NCI-H526 (cell line): ENCODE measurements at regions not wholly inside any gene's neighbourhood (a gene's known extent, or its start where the extent isn't known, plus 50 kb on each side); places are given as distances from the start of the nearest gene placed in this dataset.
"Not testable (repeated sequence)": the region's sequence is repeated elsewhere in the genome, so short reads cannot be mapped to it uniquely, and the experiment has no call there.

Source experiments
- DNase-seq, 2 experiments: peaks; one replicate each; lab custom pipeline; 2025; lab: John Stamatoyannopoulos, UW

GRCh38 chr3:130151555-130151954 is 69.9 kb downstream of the ALG1L2 start:
- not testable (repeated sequence) for DNase-seq

GRCh38 chr3:130153247-130153646 is 71.6 kb downstream of the ALG1L2 start:
- DNase-seq = not testable (repeated sequence)

- not testable (repeated sequence) for DNase-seq
These were observed 73.8 kb downstream of the ALG1L2 start for GRCh38 chr3:130155464-130155863.

GRCh38 chr3:130166856-130167255 is 85.2 kb downstream of the ALG1L2 start:
- DNase-seq = not testable (repeated sequence)

GRCh38 chr3:130175195-130175594 is 93.6 kb downstream of the ALG1L2 start:
- DNase-seq = not testable (repeated sequence)

- DNase-seq = not testable (repeated sequence)
These were observed 95.0 kb downstream of the ALG1L2 start for GRCh38 chr3:130176476-130177256.

- DNase-seq = not testable (repeated sequence)
These were observed 97.2 kb downstream of the ALG1L2 start for GRCh38 chr3:130178835-130179234.

GRCh38 chr3:130179353-130179970 is 97.8 kb downstream of the ALG1L2 start:
- not testable (repeated sequence) for DNase-seq

GRCh38 chr3:130182475-130182874 is 100.8 kb downstream of the ALG1L2 start:
- not testable (repeated sequence) for DNase-seq

- DNase-seq = not testable (repeated sequence)
These were observed 102.1 kb downstream of the ALG1L2 start for GRCh38 chr3:130183689-130184088.

- DNase-seq = not testable (repeated sequence)
These were observed 102.8 kb downstream of the ALG1L2 start for GRCh38 chr3:130184152-130185024.

GRCh38 chr3:130201272-130201671 is 119.6 kb downstream of the ALG1L2 start:
- DNase-seq = not testable (repeated sequence)

GRCh38 chr3:130203633-130204032 is 122.0 kb downstream of the ALG1L2 start:
- not testable (repeated sequence) for DNase-seq

- DNase-seq = no peak
These were observed 117.9 kb upstream of the COL6A5 start for GRCh38 chr3:130227540-130227939.

GRCh38 chr3:130242850-130243569 is 102.5 kb upstream of the COL6A5 start:
- peak; percentile 35 to 58 for DNase-seq

- DNase-seq = no peak
These were observed 101.7 kb upstream of the COL6A5 start for GRCh38 chr3:130243808-130244207.

- DNase-seq = no peak
These were observed 94.5 kb upstream of the COL6A5 start for GRCh38 chr3:130250982-130251381.

GRCh38 chr3:130255442-130255841 is 90.0 kb upstream of the COL6A5 start:
- DNase-seq = no peak

- no peak for DNase-seq
These were observed 88.6 kb upstream of the COL6A5 start for GRCh38 chr3:130256821-130257340.

GRCh38 chr3:130258532-130258952 is 86.9 kb upstream of the COL6A5 start:
- DNase-seq = no peak

GRCh38 chr3:130259166-130259874 is 86.2 kb upstream of the COL6A5 start:
- no peak for DNase-seq
